HG02852 (cell line): ENCODE measurements at regions not wholly inside any gene's neighbourhood (a gene's known extent, or its start where the extent isn't known, plus 50 kb on each side); places are given as distances from the start of the nearest gene placed in this dataset.
"Not testable (repeated sequence)": the region's sequence is repeated elsewhere in the genome, so short reads cannot be mapped to it uniquely, and the experiment has no call there.

Experiments used
- ATAC-seq: cut with Tn5 transposase; IDR thresholded peaks from one replicate; pipeline ENCODE4 v1.9.1; 2021; ENCODE audit warnings: mild to moderate bottlenecking, moderate library complexity; ENCODE audit not compliant: unreplicated experiment

DNA sequence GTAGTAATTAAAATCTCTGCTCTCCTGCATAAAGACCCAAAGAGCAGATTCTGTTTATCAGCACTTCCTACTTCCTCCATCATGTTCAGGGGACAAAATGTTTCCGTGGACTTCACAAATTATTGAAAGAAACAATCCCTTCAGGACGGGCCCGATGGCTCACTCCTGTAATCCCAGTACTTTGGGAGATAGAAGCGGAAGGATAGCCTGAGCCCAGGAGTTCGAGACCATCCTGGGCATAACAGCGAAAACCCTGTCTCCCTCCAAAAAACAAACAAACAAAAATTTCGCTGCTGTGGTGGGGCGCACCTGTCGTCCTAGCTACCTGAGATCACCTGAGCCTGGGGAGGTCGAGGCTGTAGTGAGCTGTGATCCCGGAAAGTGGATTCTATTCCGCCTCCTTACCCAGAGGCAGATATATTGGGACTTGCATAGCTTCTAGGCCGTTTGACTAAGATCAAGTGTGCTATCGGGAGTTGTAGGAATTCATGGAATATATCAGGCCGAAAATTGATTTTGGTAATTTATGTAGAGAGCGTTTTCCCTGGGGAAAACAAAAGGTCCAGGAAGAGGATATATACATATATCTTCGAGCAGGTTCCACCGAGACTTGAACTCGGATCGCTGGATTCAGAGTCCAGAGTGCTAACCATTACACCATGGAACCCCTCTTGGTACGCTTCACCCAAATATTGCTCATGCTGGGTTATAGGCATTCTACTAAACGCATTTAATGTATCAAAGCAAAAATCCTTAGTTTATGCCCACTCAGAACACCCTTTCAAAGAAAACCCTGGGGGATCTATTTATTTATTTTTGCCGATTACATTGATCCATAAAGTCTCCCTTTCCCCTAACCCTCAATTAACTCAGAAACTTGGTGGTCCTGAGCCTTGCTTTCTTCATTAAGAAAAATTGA, 74.5 kb upstream of the ZNF184 start:
- ATAC-seq: no peak

DNA sequence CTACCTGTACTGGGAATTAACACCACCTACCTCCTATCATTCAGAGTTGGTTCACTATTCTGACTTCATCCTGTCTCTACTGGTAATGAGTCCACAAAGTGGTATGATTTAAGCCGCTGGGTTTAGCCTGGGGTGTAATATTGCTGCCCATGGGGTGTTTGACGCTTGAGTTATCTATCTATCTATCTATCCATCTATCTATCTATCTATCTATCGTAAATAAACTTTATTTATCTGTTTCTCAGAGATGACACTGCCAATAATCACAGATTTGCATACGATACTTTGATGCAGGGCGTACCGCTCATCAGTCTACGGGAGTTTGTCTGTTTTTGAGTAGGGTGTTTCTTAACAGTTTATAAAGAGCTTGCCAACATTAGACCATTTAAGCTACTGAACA, 73.6 kb upstream of the ZNF184 start:
- ATAC-seq: no peak

DNA sequence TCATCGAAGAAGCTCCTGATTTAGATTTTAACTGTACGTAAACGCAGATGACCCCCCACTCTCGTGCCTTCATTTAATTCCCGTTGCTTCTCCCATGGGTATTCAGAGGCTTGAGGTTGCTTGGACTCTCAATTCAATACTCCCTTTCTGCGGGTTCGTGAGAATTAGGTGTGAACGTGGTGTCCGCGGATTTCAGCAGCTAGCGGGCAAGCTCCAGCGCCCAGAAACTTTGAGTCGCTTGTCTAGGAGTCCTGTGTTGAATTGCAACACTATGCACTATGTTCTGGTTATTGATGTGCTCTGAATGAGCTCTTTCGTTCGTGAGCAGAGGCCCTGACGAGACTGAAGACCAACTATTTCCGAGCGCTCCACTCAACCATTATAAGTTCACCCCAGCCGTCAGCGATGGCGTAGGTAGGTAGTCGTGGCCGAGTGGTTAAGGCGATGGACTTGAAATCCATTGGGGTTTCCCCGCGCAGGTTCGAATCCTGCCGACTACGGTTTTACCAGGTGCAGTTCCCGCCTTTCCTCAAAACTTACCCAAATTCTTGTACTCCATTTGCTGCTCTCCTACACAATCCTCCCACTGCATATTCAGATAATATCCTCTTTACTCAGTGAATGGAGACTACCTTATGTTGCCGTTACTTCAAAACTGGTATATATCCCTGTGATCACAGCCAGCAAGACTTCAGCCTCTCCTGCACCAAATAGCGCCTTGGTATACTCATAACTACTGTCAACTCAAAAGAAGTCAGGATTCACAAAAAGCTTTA, 72.6 kb upstream of the ZNF184 start:
- peak; percentile 56 for ATAC-seq

DNA sequence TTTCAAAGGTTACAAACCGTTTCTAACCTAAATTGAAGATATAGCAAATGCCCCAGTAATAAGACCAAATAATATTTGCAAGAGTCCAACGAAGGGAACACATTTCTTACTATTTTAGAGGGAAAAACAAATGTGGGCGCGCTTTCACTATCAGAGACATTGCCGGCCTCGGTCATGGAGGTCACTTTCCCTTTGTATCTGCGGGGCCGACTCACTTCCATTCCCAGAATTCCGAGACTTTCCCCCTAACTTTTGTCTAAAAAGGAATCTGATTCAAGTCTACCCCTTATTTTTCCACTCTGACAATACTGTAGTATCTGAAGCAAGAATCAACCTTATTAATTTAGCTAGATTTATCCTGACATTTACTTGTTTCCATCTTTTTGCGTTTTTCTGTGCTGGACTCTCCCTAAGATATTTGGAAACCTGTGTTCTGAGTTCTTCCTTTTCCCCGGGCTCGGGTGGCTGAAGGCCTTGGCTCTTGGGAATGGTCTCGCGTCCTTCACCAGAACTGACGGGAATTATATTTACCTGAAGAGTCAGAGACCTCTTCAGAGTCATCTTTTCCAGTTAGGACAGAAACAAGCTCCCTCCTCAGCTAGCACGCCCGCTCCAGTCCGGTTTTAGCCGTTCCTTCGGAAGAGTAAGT, 71.8 kb upstream of the ZNF184 start:
- no peak for ATAC-seq

DNA sequence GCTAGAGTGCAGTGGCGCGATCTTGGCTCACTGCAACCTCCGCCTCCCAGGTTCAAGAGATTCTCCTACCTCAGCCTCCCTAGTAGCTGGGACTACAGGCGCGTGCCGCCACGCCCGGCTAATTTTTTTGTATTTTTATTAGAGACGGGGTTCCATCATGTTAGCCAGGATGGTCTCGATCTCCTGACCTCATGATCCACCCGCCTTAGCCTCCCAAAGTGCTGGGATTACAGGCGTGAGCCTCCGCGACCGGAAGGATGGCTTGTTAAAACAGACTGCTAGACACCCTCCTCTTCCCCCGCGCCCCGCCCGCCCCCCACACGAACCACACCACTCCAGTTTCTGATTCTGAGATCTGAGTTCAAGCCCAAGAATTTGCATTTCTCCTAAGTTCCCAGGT, 71.2 kb upstream of the ZNF184 start:
- not testable (repeated sequence) for ATAC-seq

DNA sequence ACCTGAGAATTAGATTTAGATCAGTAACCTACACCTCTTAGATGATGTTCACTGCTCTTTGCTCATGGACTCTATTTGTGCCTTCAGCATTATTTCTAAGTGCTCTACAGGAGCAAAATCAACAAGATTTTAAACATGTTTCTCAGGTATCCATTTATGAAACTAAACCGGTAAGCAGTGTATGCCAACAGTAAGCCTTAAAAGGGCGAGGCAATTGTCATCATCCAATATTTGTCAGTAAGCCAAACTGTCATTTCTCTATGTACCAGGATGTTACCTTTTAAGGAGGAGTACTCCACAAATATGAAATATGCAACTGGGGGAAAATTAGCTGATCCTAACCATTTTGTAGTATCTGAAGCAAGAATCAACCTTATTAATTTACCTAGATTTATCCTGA, 69.6 kb upstream of the ZNF184 start:
- ATAC-seq: no peak

DNA sequence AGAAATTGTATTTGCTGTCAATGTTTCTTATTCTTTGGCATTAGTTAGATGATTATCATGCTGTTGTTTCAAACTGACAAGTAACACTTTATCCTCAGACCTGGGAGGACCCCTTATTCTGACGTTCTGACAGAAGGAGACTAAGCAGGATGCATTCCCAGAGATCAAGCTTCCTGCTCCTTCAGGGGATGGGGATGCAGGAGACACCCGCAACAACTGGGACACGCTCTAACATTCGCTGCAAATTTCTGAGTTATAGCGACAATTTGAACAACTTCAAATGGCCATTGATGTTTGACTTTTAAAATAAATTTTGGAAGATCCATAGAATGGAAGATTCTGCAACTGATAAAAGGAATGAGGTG, 69.0 kb upstream of the ZNF184 start:
- no peak for ATAC-seq

DNA sequence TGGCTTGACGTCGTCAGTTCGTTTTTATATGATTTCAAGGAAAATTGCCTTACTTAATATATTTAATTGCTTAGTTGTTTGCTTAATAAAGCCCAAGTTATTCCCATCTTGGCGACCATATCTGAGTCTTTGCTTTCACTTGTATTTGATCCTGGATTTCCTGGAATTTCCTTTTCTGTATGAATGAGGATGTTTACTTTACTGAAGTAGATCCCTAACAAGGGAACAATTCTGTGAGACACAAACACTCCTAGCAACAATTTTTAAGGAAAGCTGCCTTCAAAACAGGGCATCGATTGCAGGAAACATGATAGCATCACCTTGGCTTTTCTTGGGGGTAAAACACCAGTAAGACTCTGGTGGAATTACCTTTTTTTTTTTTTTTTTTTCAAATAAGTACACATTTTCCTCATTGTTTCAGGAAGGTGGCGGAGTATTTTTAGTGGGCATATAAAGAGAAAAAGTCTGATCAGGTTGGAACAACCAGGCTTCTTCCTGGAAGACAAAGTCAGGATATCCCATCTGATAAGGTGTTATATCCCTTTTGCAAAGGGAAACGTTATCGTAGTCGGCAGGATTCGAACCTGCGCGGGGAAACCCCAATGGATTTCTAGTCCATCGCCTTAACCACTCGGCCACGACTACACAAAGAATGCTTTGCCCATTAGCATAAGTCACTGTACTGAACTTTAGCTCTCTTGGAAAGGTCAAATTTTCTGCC, 68.5 kb upstream of the ZNF184 start:
- ATAC-seq: no peak

DNA sequence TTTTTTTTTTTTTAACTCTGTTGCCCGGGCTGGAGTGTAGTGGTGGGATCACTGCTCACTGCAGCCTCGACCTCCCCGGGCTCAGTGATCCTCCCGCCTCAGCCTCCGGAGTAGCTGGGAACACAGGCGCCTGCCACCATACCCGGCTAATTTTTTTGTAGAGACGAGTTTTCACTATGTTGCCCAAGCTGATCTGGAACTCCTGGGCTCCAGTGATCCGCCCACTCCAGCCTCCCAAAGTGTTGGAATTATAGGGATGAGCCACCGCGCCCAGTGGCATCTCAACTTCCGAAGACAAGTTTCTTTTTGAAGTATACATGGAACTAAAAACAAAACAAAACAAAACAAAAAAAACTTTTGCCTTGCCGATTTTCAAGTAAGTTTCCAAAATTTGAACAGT, 66.6 kb upstream of the ZNF184 start:
- ATAC-seq: no peak

DNA sequence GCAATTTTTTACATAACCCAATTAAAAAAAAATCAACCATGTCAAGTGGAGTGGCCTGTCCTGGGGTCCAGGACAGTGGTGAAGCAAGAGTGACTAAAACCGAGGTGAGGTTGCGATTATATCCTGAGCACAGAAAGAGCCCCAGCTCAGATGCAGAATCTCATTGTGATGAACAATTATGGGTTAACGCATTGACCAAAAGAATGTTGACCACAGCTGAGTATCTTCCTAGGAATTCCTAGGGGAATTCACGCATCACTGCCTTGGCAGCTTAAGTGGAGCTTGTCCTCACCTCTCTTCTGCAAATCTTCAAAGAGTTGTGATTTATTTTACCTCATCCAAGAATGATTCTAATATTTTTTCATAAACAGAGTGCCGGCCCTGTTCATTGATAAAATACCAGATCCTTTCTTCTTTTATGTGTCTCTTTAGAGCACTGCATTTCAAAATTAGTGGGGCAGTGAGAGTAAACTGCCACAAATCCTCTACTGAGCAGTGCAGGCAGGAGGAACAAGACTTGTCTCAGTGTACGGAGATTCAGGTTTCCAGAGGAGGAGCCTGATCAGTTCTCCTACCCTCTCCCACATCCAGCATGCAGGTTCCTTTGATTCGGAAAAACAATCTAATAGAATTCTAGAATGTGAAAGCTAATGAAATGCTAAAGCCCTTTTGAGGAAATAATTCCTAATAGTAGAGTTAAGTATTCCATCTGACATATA, 60.1 kb upstream of the ZNF184 start:
- no peak for ATAC-seq

DNA sequence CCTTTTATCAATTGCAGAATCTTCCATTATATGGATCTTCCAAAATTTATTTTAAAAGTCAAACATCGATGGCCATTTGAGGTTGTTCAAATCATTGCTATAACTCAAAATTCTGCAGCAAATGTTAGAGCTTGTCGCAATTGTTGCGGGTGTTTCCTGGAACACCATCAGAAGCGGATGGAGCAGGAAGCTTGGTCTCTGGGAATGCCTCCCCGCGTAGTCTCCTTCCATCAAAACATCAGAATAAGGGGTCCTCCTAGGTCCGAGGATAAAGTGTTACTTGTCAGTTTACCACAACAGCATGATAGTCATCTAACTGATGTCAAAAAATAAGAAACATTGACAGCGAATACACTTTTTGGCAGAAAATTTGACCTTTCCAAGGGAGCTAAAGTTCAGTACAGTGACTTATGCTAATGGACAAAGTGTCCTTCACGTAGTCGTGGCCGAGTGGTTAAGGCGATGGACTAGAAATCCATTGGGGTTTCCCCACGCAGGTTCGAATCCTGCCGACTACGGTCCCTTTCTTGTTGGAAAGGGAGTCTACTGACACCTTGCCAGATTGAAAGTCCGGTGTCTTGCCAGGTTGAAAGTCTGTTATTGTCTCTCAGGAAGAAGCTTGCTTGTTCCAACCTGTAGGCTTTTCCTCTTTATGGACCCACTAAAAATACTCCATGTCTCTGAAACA, 59.0 kb upstream of the ZNF184 start:
- ATAC-seq: no peak

DNA sequence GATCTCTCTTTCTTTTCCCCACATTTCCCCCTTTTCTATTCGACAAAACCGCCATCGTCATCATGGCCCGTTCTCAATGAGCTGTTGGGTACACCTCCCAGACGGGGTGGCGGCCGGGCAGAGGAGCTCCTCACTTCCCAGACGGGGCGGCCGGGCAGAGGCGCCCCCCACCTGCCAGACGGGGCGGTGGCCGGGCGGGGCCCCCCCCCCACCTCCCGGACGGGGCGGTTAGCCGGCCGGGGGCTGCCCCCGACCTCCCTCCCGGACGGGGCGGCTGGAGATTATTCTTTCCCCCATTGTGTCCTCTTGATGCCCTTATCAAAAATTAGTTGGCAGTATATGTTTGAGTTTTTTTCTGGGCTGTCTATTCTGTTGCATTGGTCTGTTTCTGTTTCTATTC, 56.9 kb upstream of the ZNF184 start:
- ATAC-seq: not testable (repeated sequence)

DNA sequence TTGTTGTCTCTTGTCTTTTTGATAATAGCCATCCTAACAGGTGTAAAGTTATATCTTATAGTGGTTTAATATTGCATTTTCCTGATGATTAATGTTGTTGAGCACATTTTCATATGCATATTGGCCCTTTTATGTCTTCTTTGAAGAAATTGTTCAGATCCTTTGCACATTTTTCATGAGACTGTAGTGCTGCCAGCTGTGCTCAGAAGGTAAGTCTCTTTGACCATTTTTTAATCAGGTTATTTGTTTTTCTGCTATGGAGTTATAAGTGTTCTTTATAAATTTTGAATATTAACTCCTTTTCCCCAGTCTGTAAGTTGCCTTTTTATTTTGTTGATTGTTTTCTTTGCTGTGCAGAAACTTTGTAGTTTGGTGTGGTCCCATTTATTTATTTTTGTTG, 55.8 kb upstream of the ZNF184 start:
- no peak for ATAC-seq
